ENCODE measurements at regions not wholly inside any gene's neighbourhood (a gene's known extent, or its start where the extent isn't known, plus 50 kb on each side); places are given as distances from the start of the nearest gene placed in this dataset.

- DNase-seq: no peak
- Histone ChIP-seq H3K9me3 (ENCODE audit: control insufficient read depth, low read length) (no peaks in the 10 kb centered on the region), H3K4me1 (ENCODE audit: control insufficient read depth in 1 of 2, insufficient read depth in 2 of 2, low read length in 2 of 2) (no peaks in the 10 kb centered on the region), H3K4me3 (ENCODE audit: low read length in 2 of 2) (no peak overlapping the region), H3K27me3 (ENCODE audit: control insufficient read depth in 1 of 2, insufficient read depth in 2 of 2, low read length in 1 of 2) (no peaks in the 10 kb centered on the region), H3K36me3 (ENCODE audit: control insufficient read depth in 1 of 2, insufficient read depth in 2 of 2, low read length in 1 of 2) (no peaks in the 10 kb centered on the region), H3K27ac (ENCODE audit: low read depth in 1 of 2, low read length in 2 of 2) (no peak overlapping the region)
- intact Hi-C loops (cut with DNase I): no loop called here
- WGBS, 2 donors: 74% methylated on average over 10 of the region's 10 CpGs
- ATAC-seq (ENCODE audit: low FRiP score): no peak
Measured at GRCh38 chr11:56910046-56910773, 78.5 kb upstream of the OR5AK2 start.

- no peaks in the 10 kb centered on the region for H3K4me1 ChIP-seq (ENCODE audit: control insufficient read depth in 1 of 2, insufficient read depth in 2 of 2, low read length in 2 of 2)
- DNase-seq: no peak
Measured at GRCh38 chr11:56909563-56909962, 79.2 kb upstream of the OR5AK2 start.

GRCh38 chr11:56909080-56909479 lies 79.6 kb upstream of the OR5AK2 start:
- Histone ChIP-seq H3K27ac (ENCODE audit: low read depth in 1 of 2, low read length in 2 of 2) (no peak overlapping the region), H3K9me3 (ENCODE audit: control insufficient read depth, low read length) (no peaks in the 10 kb centered on the region), H3K4me1 (ENCODE audit: control insufficient read depth in 1 of 2, insufficient read depth in 2 of 2, low read length in 2 of 2) (no peaks in the 10 kb centered on the region), H3K27me3 (ENCODE audit: control insufficient read depth in 1 of 2, insufficient read depth in 2 of 2, low read length in 1 of 2) (no peaks in the 10 kb centered on the region), H3K4me3 (ENCODE audit: low read length in 2 of 2) (no peak overlapping the region), H3K36me3 (ENCODE audit: control insufficient read depth in 1 of 2, insufficient read depth in 2 of 2, low read length in 1 of 2) (no peaks in the 10 kb centered on the region)
- ATAC-seq (ENCODE audit: low FRiP score) (no peak), DNase-seq (no peak)
- intact Hi-C loops (cut with DNase I): loop anchor here in 1 of 2 donors (10.0 kb wide), 1 partner anchor 64 kb away; no protein-coding TSS in a partner anchor
- 69 to 78% methylated on average over 4 of the region's 4 CpGs for WGBS, 2 donors

More at GRCh38 chr11:56909563-56909962, 79.2 kb upstream of the OR5AK2 start:
- Histone ChIP-seq H3K27me3 (ENCODE audit: control insufficient read depth in 1 of 2, insufficient read depth in 2 of 2, low read length in 1 of 2) (no peaks in the 10 kb centered on the region), H3K4me3 (ENCODE audit: low read length in 2 of 2) (no peak overlapping the region), H3K9me3 (ENCODE audit: control insufficient read depth, low read length) (no peaks in the 10 kb centered on the region), H3K27ac (ENCODE audit: low read depth in 1 of 2, low read length in 2 of 2) (no peak overlapping the region), H3K36me3 (ENCODE audit: control insufficient read depth in 1 of 2, insufficient read depth in 2 of 2, low read length in 1 of 2) (no peaks in the 10 kb centered on the region)
- intact Hi-C loops (cut with DNase I): loop anchor here in 1 of 2 donors (10.0 kb wide), 1 partner anchor 65 kb away; no protein-coding TSS in a partner anchor
- WGBS, 2 donors: 96 to 98% methylated on average over 1 of the region's 1 CpG
- ATAC-seq (ENCODE audit: low FRiP score): no peak

- no peaks in the 10 kb centered on the region for H3K4me1 ChIP-seq (ENCODE audit: control insufficient read depth in 1 of 2, insufficient read depth in 2 of 2, low read length in 2 of 2)
- no peak overlapping the region for H3K4me3 ChIP-seq (ENCODE audit: low read length in 2 of 2)
- intact Hi-C loops (cut with DNase I): loop anchor here in 1 of 2 donors (10.0 kb wide), 1 partner anchor 62 kb away; no protein-coding TSS in a partner anchor
- H3K27me3 ChIP-seq (ENCODE audit: control insufficient read depth in 1 of 2, insufficient read depth in 2 of 2, low read length in 1 of 2): no peaks in the 10 kb centered on the region
- H3K9me3 ChIP-seq (ENCODE audit: control insufficient read depth, low read length): no peaks in the 10 kb centered on the region
- H3K27ac ChIP-seq (ENCODE audit: low read depth in 1 of 2, low read length in 2 of 2): no peak overlapping the region
- WGBS, 2 donors: 79 to 82% methylated on average over 2 of the region's 2 CpGs
- DNase-seq (no peak), ATAC-seq (ENCODE audit: low FRiP score) (no peak)
- no peaks in the 10 kb centered on the region for H3K36me3 ChIP-seq (ENCODE audit: control insufficient read depth in 1 of 2, insufficient read depth in 2 of 2, low read length in 1 of 2)
Measured at GRCh38 chr11:56906683-56907148, 82.0 kb upstream of the OR5AK2 start.

- no peak overlapping the region for H3K27ac ChIP-seq (ENCODE audit: low read depth in 1 of 2, low read length in 2 of 2)
- 78 to 84% methylated on average over 1 of the region's 1 CpG for WGBS, 2 donors
- no peak overlapping the region for H3K4me3 ChIP-seq (ENCODE audit: low read length in 2 of 2)
- H3K36me3 ChIP-seq (ENCODE audit: control insufficient read depth in 1 of 2, insufficient read depth in 2 of 2, low read length in 1 of 2): no peaks in the 10 kb centered on the region
- intact Hi-C loops (cut with DNase I): loop anchor here in 1 of 2 donors (10.0 kb wide), 1 partner anchor 61 kb away; no protein-coding TSS in a partner anchor
- no peaks in the 10 kb centered on the region for H3K27me3 ChIP-seq (ENCODE audit: control insufficient read depth in 1 of 2, insufficient read depth in 2 of 2, low read length in 1 of 2)
- no peaks in the 10 kb centered on the region for H3K9me3 ChIP-seq (ENCODE audit: control insufficient read depth, low read length)
- H3K4me1 ChIP-seq (ENCODE audit: control insufficient read depth in 1 of 2, insufficient read depth in 2 of 2, low read length in 2 of 2): no peaks in the 10 kb centered on the region
- ATAC-seq (ENCODE audit: low FRiP score): no peak
- no peak for DNase-seq
Measured at GRCh38 chr11:56905936-56906335, 82.8 kb upstream of the OR5AK2 start.

GRCh38 chr11:56905442-56905841 lies 83.3 kb upstream of the OR5AK2 start:
- ATAC-seq (ENCODE audit: low FRiP score) (no peak), DNase-seq (no peak)
- Histone ChIP-seq H3K36me3 (ENCODE audit: control insufficient read depth in 1 of 2, insufficient read depth in 2 of 2, low read length in 1 of 2) (no peaks in the 10 kb centered on the region), H3K4me3 (ENCODE audit: low read length in 2 of 2) (no peak overlapping the region), H3K27me3 (ENCODE audit: control insufficient read depth in 1 of 2, insufficient read depth in 2 of 2, low read length in 1 of 2) (no peaks in the 10 kb centered on the region), H3K9me3 (ENCODE audit: control insufficient read depth, low read length) (no peaks in the 10 kb centered on the region), H3K27ac (ENCODE audit: low read depth in 1 of 2, low read length in 2 of 2) (no peak overlapping the region), H3K4me1 (ENCODE audit: control insufficient read depth in 1 of 2, insufficient read depth in 2 of 2, low read length in 2 of 2) (no peaks in the 10 kb centered on the region)
- intact Hi-C loops (cut with DNase I): loop anchor here in 1 of 2 donors (10.0 kb wide), 1 partner anchor 61 kb away; no protein-coding TSS in a partner anchor
- 76 to 80% methylated on average over 4 of the region's 4 CpGs for WGBS, 2 donors

- Histone ChIP-seq H3K27me3 (ENCODE audit: control insufficient read depth in 1 of 2, insufficient read depth in 2 of 2, low read length in 1 of 2) (peaks cover 0 to 2% of the 10 kb centered on the region in 2 donors), H3K4me1 (ENCODE audit: control insufficient read depth in 1 of 2, insufficient read depth in 2 of 2, low read length in 2 of 2) (no peaks in the 10 kb centered on the region), H3K4me3 (ENCODE audit: low read length in 2 of 2) (no peak overlapping the region), H3K27ac (ENCODE audit: low read depth in 1 of 2, low read length in 2 of 2) (no peak overlapping the region), H3K36me3 (ENCODE audit: control insufficient read depth in 1 of 2, insufficient read depth in 2 of 2, low read length in 1 of 2) (no peaks in the 10 kb centered on the region), H3K9me3 (ENCODE audit: control insufficient read depth, low read length) (no peaks in the 10 kb centered on the region)
- intact Hi-C loops (cut with DNase I): loop anchor here in 1 of 2 donors (10.0 kb wide), 1 partner anchor 64 kb away; no protein-coding TSS in a partner anchor
- WGBS, 2 donors: 92% methylated on average over 5 of the region's 5 CpGs
- DNase-seq: no peak
- ATAC-seq (ENCODE audit: low FRiP score): no peak
Measured at GRCh38 chr11:56898856-56899255, 89.9 kb upstream of the OR5AK2 start.

GRCh38 chr11:56890584-56891305 lies 98.0 kb upstream of the OR5AK2 start:
- no peaks in the 10 kb centered on the region for H3K27me3 ChIP-seq (ENCODE audit: control insufficient read depth in 1 of 2, insufficient read depth in 2 of 2, low read length in 1 of 2)
- intact Hi-C loops (cut with DNase I): loop anchor here in 1 of 2 donors (10.0 kb wide), 1 partner anchor 56 kb away; no protein-coding TSS in a partner anchor
- ATAC-seq (ENCODE audit: low FRiP score): no peak

More at GRCh38 chr11:56890584-56891305, 98.0 kb upstream of the OR5AK2 start:
- Histone ChIP-seq H3K36me3 (ENCODE audit: control insufficient read depth in 1 of 2, insufficient read depth in 2 of 2, low read length in 1 of 2) (no peaks in the 10 kb centered on the region), H3K27ac (ENCODE audit: low read depth in 1 of 2, low read length in 2 of 2) (no peak overlapping the region), H3K4me3 (ENCODE audit: low read length in 2 of 2) (no peak overlapping the region), H3K9me3 (ENCODE audit: control insufficient read depth, low read length) (no peaks in the 10 kb centered on the region), H3K4me1 (ENCODE audit: control insufficient read depth in 1 of 2, insufficient read depth in 2 of 2, low read length in 2 of 2) (no peaks in the 10 kb centered on the region)
- 80% methylated on average over 9 of the region's 9 CpGs for WGBS, 2 donors
- no peak for DNase-seq
